ENCODE measurements at regions not wholly inside any gene's neighbourhood (a gene's known extent, or its start where the extent isn't known, plus 50 kb on each side); places are given as distances from the start of the nearest gene placed in this dataset.

DNA sequence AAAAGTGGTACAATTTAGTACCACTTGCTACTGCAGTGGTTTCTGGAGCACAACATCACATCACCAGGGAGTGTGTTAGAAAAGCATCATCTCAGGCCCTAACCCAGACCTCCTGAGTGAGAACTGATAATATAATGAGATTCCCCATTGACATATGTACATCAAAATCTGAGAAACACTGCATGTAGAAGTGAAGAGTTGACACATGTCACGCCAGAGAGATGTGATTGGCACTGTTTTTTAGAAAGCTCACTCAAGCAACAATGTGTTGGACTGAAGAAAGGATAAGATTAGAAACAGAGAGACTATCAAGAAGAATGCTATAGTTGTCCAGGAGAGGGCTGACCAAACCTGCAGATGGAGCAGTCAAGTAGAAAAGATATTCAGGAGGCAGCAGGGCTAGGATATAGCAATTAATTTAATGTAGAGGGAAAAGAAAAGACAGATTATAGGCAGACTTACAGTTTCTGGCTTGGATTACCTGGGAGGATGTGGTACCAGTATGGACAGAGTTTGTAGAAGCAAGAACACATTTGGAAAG, 324.4 kb upstream of the ADAMTSL1 start:
- no peak for DNase-seq (ENCODE audit: low spot score)

DNA sequence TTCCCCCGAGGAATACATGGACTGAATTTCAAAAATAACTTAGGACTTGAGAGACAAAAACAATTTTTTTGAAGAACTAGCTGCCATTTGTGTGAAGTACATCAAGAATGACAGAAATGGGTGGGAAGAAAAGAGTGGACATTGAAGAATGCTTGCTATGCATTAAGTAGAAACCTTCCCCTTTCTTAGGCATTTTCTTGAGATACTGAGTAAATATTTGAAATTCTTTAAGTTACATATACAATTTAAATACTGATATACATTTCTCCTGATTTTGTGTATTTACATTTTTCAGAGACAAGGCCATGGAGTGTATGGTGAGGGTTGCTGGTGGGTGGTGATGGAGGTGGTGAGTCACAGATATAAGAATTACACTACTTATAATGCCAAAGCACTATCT, 319.3 kb upstream of the ADAMTSL1 start:
- DNase-seq (ENCODE audit: low spot score) = no peak

DNA sequence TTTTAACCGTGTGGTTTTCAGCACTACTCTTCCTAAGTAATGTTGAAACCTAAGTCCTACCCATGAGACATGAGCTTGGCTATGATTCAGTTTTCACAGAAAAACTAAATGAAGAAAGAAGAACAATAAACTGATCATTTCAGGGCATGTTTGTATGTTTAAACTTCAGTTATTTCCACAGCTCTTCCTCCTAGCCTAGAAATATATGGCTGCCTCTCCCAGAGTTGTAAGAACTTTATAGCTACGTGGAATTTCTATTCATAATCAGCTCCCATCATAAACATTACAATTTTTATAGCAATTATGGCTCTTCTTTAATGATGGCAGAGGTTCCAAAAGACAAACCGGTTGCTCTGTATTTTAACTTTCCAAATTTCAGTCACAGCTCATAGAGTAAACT, 314.7 kb upstream of the ADAMTSL1 start:
- no peak for DNase-seq (ENCODE audit: low spot score)

DNA sequence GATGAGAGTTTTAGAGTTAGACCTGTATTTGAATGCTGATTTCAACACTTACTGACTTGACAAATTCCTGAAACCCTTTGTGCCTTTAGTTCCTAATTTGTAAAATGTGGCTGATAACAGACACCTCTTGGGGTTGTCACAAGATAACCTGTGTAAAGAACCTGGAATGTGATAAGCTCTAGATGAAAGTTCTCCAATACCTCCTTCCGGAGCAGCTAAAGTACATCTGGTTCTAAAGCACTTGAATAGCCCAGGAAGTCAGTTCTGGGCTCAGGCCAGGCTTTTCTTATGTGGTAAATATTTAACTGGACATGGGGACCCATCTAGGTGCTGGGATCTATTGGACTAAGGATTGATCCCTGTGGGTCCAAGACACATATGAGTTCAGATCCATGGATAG, 310.8 kb upstream of the ADAMTSL1 start:
- DNase-seq (ENCODE audit: low spot score) = no peak

DNA sequence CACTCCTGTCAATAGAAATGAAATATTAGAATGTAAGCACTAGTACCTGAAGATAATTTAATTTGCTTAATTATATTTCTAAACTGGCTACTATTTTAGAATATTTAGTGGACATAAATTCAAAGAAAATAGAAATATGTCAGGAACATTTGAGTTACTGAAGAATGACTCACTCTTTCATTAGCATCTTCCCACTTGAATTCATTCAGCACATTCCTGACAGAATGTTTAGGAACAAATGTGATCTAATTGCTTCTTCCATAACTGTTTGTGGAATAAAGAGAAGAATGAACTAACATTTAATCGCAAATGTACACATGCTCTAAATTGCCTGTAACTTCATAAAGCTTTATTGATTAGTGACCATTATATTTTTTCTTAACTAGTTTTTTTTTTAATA, 306.2 kb upstream of the ADAMTSL1 start:
- no peak for DNase-seq (ENCODE audit: low spot score)

DNA sequence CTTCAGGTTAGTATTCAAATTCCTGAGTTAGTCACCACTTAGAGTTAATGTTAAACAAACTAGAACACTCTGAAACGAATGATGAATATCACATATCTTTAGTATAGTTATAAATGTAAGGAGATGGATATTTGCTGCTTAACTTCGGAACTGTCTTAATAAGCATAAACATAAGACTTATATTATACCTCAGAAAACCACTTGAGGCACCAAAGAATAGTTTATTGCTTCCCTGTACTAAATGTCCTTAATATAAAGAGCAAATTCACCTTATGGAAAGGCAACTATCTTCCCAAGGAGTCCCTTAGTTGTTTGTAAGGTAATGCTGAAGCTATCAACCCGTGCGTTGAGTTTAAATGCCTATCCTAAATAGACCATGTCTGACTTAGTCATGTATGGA, 300.0 kb upstream of the ADAMTSL1 start:
- no peak for DNase-seq (ENCODE audit: low spot score)

DNA sequence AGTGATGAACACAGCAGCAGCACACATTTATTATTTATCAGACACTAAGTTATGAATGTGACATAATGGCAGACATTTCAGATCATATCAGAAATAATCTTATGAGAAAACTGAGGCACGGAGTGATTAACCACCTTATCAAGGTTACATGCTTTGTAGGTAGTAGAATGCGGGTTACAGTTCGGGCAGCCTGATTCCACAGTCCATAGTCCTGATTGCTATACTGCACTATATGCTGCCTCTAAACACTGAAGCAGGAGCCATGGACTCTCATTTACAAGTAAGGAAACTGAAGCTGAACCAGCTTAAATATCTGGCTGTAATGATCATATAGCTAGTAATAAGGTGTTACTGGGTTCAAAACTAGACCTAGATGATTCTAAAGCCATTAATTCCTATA, 291.3 kb upstream of the ADAMTSL1 start:
- no peak for DNase-seq (ENCODE audit: low spot score)

DNA sequence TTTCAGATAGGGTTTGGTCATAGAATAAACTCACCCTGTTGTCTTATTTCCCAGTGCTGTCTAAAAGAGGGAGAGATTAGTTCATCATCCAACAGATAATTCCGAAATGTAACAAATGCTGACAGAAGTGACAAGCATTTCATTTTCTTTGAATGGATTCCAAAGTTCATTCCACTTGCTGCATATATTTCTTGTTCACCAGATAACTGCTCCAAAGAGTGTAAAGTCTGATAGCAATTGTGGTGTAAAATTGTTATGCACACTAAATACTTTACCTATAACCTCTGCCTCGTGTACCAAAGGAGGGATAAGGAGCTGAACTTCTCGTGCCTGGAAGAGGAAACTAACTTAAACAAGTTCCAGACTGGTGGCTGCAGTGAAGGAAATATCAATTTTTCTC, 290.0 kb upstream of the ADAMTSL1 start:
- DNase-seq (ENCODE audit: low spot score) = no peak

DNA sequence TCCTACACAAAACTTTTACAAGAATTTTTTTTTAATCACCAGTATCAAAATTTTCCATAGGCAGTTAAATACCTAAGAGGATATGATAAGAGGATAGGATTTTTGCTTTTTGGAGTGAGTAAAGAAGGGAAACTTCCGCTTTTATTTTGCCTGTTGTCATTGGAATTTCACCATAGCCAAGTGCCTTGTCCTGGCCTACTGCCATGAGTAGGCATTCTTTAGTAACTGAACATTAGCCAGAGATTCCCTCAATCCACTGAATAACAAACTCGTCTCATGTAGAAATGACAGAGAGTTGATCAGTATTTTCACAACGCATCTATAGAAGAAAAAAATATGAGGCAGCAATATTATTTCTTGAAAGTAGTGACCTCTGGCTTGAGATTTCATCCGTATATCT, 289.6 kb upstream of the ADAMTSL1 start:
- no peak for DNase-seq (ENCODE audit: low spot score)

DNA sequence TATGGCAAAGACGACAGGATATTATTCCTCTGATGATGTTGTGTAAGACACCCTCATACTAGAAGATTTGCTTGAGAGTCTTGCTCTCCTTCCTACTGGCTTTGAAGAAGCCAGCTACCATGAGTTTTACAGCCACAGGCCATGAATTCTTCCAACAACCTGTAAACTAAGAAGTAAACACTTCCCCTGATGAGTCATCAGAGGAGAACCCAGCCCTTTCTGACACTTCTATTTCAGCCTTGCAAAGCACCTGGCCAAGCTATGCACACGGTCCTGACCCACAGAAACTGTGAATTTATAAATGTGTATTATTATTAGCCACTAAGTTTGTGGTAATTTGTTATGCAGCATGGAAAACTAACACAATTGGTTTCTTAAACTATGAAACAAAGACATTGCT, 288.8 kb upstream of the ADAMTSL1 start:
- no peak for DNase-seq (ENCODE audit: low spot score)

DNA sequence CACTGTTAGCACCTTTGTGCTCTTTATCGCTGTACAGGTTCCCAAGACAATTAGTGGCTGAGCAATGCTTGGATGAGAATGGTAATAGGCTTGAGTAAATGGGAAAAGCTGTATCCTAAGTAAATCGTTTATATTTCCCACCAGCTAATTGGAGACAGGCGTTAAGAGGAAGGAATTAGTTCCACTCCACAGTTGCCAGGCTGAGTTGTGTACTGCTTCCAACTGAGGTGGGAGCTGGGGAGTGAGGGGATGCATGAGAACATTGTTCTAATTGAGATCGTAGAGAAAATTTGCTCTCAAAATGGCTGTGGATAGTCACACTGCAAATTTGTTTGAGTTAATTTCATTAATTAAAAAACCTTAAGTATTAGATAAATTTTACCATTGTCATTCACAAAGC, 285.0 kb upstream of the ADAMTSL1 start:
- DNase-seq (ENCODE audit: low spot score) = no peak

DNA sequence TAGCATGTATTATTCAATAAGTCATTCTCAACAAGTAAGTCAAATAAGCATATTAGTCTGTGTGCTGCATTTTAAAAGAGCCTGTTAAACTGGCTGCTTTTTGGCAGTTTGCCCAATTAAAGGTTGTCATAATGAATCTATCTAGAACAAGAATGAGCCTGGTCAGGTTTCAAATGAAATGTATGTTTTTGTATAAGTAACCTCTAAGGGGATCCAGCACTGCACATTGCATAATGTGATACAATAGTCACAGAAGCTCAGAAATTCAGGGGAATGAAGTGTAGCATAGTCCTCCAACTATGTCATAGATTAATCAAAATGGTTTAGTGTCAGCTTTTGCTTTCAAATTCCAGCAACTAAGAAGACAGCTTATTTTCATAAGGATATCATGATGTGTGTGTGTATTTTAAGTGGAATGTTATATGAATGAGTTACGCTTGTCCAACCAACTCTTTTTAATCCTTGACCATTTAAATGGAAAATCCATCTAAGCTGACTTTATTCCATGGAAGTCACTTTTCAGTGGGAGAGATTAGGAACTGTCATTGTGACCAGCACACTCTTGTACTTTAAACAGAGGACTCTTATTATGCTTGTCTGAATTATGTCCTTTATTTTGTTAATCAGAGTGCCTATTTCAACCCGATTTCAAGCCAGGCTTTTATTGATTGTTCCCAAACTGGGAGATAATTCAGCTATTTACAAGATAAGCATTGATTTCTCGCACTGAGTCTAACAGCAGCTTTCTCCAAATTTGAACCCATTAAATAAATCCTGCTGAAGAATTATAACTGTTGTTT, 283.9 kb upstream of the ADAMTSL1 start:
- no peak for DNase-seq (ENCODE audit: low spot score)

DNA sequence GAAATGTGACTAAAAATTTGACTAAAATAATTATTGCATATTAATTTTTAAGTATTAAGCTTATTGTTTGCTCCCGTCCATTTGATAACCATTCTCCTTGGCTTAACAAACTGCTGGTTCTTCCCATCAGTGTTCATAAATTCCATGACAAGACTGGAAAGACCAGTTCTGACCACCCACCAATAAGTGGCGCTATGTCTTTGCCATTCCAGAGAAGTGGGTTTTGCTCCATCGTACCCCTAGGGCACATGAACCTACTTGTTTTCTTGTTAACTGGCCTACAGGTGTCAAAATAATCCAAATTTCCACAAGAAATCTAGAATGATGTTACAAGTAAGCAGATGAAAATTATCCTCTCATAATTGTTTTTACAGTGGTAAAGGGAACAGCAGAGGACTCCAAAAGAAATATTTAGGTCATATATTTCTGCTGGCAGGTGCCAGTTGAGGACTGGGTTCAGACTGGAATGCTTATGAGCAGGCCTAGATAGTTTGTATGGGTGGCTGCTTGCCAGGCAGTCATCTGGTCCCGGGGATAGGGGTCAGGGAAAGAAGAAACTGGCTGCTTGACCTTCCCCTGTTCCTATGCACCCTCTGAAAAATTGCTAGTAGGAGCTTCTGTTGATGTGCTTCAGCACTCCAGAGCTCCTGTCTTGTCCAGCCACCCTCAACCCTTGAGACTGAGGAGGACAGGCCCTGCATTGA, 283.1 kb upstream of the ADAMTSL1 start:
- DNase-seq (ENCODE audit: low spot score) = no peak

DNA sequence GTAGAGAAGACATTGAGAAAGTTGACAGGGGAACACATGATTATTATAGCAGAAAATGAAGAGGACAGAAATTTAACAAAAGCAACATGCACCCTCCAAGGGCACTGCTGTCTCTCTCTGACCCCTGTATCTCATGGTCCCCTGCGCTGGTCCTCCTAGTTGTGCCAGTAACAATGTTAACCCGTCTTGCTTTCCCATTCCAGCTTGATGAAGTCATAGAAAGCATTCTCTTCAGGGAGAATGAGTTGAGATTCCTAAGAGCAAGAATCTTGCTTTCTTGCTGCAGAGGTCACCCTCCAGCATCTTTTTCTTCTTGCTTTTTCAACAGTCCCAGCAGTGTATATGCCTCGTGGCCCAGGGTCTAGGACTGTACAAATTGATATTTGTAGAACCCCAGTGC, 279.6 kb upstream of the ADAMTSL1 start:
- no peak for DNase-seq (ENCODE audit: low spot score)

DNA sequence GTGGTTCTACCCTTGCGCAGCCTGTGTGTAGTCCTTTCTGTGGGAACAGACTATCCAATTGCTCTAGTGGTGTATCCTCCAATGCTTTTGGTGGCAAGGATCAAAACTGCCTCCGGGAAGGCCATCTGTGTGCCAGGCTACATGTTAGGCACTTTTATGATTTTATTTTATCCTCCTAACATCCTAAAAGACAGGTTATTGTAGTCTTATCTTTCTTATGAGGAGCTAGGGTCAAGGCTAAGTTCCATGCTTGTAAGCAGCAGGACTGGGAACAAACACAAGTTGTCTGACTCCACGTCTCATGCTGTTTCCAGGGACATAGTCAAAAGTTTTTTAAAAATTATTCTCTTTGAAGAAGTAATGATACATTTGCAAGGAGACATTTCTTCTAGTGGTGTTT, 278.7 kb upstream of the ADAMTSL1 start:
- DNase-seq (ENCODE audit: low spot score) = no peak

DNA sequence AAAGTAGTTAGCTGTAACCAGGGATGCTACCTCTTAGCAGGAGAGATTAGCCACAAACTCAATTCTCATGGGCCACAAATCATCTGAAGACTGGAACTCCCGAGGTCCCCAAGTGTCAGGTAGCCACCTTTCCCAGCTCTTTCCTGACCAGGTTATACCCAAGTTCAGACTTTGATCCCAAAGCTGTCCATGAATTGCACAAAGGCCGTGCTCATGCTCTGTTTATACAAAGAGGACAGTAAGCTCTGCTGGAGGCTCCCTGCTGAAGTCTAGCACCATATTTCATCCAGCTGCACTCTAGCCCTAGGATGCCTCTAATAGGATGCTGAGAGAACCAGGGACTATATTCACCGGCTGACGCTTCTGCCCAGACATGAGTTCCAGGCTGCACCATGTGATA, 271.0 kb upstream of the ADAMTSL1 start:
- DNase-seq (ENCODE audit: low spot score) = no peak

DNA sequence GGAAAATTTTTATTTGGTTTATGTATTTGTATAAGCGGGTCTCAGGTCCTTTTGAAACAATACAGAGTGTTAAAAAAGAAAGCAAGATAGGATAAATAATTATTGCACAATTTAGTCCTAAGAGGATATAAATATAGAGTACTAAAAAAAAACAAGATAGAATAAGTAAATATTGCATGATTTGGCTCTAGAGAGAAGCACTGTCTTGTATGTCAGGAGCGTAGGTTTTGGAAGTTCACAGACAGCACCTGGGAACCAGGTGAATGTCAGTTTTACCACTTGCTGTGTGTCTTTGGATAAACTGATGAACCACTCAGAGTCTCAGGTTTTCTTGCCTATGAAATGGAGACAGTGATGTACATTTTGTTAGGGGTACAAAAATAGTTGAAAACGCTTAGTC, 266.2 kb upstream of the ADAMTSL1 start:
- no peak for DNase-seq (ENCODE audit: low spot score)

DNA sequence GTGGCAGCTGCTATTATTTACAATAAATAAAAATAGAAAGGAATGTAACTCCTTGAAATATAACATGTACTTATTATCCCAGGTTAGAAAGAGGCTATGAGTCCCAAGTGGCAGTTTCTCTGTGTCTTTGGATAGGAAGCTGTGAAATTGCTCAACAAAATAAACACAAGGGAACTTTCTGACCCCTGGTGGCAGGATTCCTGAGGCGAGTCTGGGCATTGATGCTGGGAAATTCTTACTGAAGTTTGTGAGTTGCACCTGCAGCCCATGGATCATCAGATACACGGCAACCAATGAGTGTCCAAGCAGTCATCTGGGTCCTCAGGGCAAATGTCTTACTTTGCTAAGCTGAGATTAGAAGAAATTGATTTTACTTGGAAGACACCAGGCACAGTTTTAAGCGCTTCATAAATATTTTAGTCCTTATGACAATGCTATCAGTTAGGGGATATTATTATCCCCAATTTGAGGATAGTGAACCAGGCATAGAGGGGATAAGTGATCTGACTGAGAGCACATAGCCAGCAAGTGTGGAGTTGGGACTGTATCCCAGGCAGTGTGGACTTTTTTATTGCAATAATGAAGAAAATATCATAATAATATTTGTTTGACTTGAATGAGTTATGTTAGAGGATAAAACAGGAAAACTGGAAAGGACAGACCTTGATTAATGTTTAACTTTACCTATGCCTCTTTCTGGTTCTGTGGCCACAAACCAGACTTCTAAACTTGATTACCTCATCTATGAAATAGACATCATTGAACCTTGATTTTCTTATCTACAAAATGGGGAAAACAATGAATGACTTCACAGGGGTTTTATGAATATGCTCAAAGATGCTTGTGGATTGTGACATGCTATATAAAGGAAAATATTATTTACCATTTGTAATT, 265.5 kb upstream of the ADAMTSL1 start:
- DNase-seq (ENCODE audit: low spot score) = peak; percentile 31

DNA sequence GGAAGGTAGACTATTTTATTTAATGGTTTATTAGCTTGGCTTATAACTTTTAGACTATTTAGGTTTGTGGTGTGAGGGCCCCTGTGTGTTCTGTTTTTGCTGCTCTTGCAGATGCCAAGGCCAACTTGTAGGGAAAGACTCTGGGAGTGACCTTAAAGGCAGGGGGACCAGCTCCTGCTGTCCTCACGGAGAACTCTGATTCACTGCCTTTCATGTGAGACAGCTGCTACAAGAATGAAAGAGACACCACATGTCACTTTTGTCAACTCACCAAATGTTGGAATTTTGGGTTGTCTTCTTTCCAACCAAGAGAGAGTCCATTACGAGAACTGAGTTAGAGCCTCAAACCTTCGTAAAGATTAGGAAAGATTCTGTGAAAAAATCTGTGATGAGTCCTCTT, 258.3 kb upstream of the ADAMTSL1 start:
- DNase-seq (ENCODE audit: low spot score) = no peak

DNA sequence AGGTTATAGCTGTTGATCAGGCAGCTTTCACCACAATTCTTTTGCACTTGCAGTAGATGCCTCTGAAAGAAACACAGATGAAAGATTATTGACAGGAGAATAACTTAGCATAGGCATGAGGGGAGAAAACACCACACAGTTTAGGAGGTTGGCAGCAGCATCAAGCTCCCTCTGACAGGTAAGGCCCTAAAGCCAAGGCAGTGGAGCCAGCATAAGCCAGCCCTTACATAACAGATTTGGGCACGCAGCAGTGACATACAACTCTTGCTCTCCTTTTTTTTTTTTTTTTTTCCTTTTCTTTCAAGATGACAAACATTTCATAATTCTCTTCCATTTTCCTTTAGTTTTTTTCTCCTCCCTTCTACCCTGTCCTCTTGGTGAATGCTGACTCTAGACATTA, 257.6 kb upstream of the ADAMTSL1 start:
- DNase-seq (ENCODE audit: low spot score) = no peak

DNA sequence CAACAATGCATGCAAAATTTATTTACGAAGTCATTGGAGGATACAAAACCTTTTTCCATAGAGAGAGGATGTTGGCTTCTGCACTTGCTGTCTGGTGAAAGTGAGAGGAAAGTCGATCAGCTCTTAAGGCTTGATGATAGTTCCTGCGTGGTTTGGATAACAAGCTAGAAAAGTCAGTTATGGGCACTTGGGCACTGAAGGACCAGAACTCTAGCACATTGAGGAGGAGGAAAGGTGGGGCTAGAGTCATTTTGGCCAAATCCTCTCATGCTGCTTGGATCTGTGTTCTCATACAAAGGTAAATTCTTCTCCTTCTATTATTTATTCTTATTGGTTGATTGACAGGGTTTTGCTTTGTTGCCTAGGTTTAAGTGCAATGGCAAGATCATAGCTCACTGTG, 245.9 kb upstream of the ADAMTSL1 start:
- DNase-seq (ENCODE audit: low spot score) = no peak

DNA sequence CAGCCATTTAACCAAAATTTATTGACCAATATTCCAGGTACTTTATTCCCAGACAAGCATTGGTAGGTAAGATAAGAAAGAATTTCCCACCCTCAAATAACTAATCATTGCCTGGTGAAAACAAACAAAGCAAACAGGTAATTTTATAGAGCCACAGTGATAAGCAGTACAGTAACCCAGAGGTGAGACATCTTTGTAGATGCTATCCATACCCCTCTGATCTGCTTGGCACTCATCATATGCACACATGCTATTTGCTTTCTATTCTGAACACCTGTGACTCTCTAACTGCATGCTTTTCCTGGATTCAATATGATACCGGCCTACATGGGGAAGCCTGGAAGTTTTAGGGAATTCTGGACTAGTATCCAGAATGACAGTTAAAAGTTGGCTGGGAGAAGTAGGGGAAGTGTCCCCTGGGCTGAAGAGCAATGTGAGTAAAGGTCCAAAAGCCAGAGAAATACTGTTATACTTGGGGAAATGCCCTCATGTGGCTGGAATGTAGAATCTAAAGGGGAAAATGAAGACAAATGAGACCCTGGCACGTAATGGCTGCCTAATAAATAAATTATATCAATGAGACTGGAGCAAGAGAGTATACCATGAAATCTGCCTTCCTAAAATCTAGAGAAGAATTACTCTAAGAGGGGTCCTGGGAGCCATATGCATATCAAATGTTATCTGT, 243.8 kb upstream of the ADAMTSL1 start:
- DNase-seq (ENCODE audit: low spot score) = no peak

Data from GM03348 (cell line).